ENCODE measurements at regions not wholly inside any gene's neighbourhood (a gene's known extent, or its start where the extent isn't known, plus 50 kb on each side); places are given as distances from the start of the nearest gene placed in this dataset.

DNA sequence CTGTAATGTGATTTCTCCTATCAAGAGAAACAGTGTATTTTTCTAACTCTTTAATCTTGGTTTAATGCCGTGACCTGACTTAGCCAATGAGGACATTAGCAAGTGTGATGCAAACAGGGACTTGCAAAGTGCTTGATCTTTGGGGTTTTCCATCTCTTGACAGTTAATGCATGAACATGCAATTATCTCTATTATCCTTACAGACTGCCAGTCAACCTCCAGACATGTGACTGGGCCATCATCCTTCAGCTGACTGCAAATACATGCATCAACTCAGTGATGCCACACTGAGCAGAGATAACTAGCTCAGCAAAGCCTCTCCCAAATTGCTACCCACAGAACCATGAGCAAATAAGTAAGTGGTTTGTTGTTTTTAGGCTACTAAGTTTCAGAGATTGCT is 409.6 kb downstream of the GPAM start:
- intact Hi-C loops (cut with DNase I) = no loop called here
- no peaks in the 10 kb centered on the region for H3K4me1 ChIP-seq (replicated peaks in 1 of 2)
- no peak overlapping the region for H3K4me3 ChIP-seq
- 73 to 95% (median 85%) methylated on average over 1 of the region's 1 CpG for WGBS, 4 donors
- TF ChIP-seq, protein P1, sequence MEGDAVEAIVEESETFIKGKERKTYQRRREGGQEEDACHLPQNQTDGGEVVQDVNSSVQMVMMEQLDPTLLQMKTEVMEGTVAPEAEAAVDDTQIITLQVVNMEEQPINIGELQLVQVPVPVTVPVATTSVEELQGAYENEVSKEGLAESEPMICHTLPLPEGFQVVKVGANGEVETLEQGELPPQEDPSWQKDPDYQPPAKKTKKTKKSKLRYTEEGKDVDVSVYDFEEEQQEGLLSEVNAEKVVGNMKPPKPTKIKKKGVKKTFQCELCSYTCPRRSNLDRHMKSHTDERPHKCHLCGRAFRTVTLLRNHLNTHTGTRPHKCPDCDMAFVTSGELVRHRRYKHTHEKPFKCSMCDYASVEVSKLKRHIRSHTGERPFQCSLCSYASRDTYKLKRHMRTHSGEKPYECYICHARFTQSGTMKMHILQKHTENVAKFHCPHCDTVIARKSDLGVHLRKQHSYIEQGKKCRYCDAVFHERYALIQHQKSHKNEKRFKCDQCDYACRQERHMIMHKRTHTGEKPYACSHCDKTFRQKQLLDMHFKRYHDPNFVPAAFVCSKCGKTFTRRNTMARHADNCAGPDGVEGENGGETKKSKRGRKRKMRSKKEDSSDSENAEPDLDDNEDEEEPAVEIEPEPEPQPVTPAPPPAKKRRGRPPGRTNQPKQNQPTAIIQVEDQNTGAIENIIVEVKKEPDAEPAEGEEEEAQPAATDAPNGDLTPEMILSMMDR (IDR thresholded peaks at IDR 0.05) = no peak
- TF ChIP-seq POLR2A (IDR thresholded peaks at IDR 0.05) = no peak
- H3K27ac ChIP-seq = no peak overlapping the region
- H3K9me3 ChIP-seq (replicated peaks in 1 of 3) = no peaks in the 10 kb centered on the region
- no peaks in the 10 kb centered on the region for H3K27me3 ChIP-seq
- DNase-seq = no peak
- H3K36me3 ChIP-seq (replicated peaks in 1 of 2) = no peaks in the 10 kb centered on the region

DNA sequence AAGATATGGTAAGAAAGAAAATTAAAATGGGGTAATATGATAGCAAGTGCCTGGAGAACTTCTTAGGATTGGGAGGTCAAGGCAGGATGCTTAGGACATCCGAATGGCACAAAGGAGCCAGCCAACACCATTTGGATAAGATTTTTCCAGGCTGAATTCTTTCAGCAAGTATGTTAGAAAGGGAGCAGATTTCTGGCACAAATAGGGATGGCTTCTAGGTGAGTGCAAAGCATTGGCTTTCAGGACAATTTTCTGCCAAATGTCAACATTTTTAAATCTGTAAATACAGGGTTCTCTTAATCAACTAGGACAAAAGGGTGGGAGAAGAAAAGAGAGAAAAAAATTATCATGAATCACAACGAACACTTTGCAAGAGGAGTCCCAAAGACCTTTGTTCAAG is 409.1 kb downstream of the GPAM start:
- 51 to 62% (median 56%) methylated on average over 2 of the region's 2 CpGs for WGBS, 4 donors
- DNase-seq = no peak
- no peak for TF ChIP-seq POLR2A (IDR thresholded peaks at IDR 0.05)
- TF ChIP-seq, protein P1 (IDR thresholded peaks at IDR 0.05) = no peak
- Histone ChIP-seq H3K9me3 (replicated peaks in 1 of 3) (no peaks in the 10 kb centered on the region), H3K27ac (no peak overlapping the region), H3K27me3 (no peaks in the 10 kb centered on the region), H3K4me1 (replicated peaks in 1 of 2) (no peaks in the 10 kb centered on the region), H3K4me3 (no peak overlapping the region), H3K36me3 (replicated peaks in 1 of 2) (no peaks in the 10 kb centered on the region)
- intact Hi-C loops (cut with DNase I) = no loop called here

DNA sequence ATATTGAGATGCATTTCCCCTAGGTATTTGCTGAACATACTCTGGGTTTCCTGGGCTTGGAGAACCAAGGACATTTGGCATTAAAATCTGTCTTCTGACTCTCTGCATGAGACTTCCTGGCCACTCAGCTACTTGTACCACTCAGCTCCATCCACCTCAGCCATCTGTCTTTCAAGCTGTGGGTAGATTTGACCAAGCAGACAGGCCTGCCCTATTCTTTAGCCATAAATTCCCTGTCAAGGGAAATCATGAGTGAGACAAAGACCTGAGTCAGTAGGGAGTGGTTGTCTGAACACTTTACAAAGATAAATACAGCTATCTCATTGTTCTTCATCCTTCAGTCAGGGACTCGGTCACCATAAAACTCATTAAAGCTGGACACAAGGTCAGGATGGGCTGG is 399.1 kb downstream of the GPAM start:
- WGBS, 4 donors = 42 to 89% (median 59%) methylated on average over 1 of the region's 1 CpG
- intact Hi-C loops (cut with DNase I) = no loop called here
- no peak overlapping the region for H3K27ac ChIP-seq
- H3K36me3 ChIP-seq (replicated peaks in 1 of 2) = no peaks in the 10 kb centered on the region
- H3K4me1 ChIP-seq (replicated peaks in 1 of 2) = no peaks in the 10 kb centered on the region
- no peaks in the 10 kb centered on the region for H3K27me3 ChIP-seq
- no peaks in the 10 kb centered on the region for H3K9me3 ChIP-seq (replicated peaks in 1 of 3)
- no peak for DNase-seq
- no peak for TF ChIP-seq POLR2A (IDR thresholded peaks at IDR 0.05)
- TF ChIP-seq, protein P1 (IDR thresholded peaks at IDR 0.05) = no peak
- no peak overlapping the region for H3K4me3 ChIP-seq

DNA sequence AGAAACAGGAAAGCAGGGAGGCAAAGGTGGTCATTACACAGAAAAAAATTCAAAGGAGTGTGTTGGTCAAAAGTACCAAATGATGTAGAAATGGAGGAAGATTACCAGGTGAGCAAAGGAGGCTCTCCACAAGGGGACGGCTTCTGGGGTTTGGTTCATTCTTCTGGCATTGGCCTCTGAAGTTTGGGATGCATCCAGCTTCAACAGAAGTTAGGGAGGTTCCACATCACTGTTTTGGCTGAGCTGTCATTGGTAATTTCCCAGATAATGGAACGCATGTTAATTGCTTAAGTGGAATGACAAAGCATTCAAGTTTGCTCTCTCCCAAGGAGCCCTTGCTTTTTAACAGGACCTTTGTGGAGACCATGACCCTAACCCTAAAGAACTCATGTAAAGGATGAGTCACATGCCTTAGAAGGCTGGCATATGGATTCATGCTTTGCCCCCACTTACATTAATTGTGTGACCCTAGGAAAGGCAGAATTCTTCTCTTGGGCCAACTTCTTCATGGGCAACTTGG is 398.6 kb downstream of the GPAM start:
- no peaks in the 10 kb centered on the region for H3K27me3 ChIP-seq
- intact Hi-C loops (cut with DNase I) = no loop called here
- no peak for DNase-seq
- 68 to 81% (median 73%) methylated on average over 2 of the region's 2 CpGs for WGBS, 4 donors
- no peak for TF ChIP-seq POLR2A (IDR thresholded peaks at IDR 0.05)
- TF ChIP-seq, protein P1 (IDR thresholded peaks at IDR 0.05) = no peak
- H3K4me1 ChIP-seq (replicated peaks in 1 of 2) = no peaks in the 10 kb centered on the region
- no peak overlapping the region for H3K27ac ChIP-seq
- H3K4me3 ChIP-seq = no peak overlapping the region
- no peaks in the 10 kb centered on the region for H3K36me3 ChIP-seq (replicated peaks in 1 of 2)
- no peaks in the 10 kb centered on the region for H3K9me3 ChIP-seq (replicated peaks in 1 of 3)
